GM23248 (cell line): ENCODE measurements at regions not wholly inside any gene's neighbourhood (a gene's known extent, or its start where the extent isn't known, plus 50 kb on each side); places are given as distances from the start of the nearest gene placed in this dataset.

ENCODE experiments used
- DNase-seq: peaks from one replicate; pipeline ENCODE4 v3.0.0-alpha.2; 2015
- H2AFZ ChIP-seq: fragments of 200-600 bp; sonication (generic); 2 replicates; pipeline ENCODE4 v1.6.1; 2016; ENCODE audit warnings: antibody characterized with exemption
- H3F3A ChIP-seq: fragments of 200-600 bp; sonication (generic); 2 replicates; pipeline ENCODE4 v1.6.1; 2016; ENCODE audit warnings: mild to moderate bottlenecking, antibody characterized with exemption, mixed run types; ENCODE audit not compliant: insufficient read depth
- H3K27ac ChIP-seq: fragments of 200-600 bp; sonication (generic); 2 replicates; pipeline ENCODE4 v1.5.1; 2016; ENCODE audit warnings: mild to moderate bottlenecking
- H3K27me3 ChIP-seq: fragments of 200-600 bp; sonication (generic); replicated peaks from 2 replicates; pipeline ENCODE4 v1.6.1; 2016; ENCODE audit warnings: mild to moderate bottlenecking; ENCODE audit not compliant: insufficient read depth
- H3K36me3 ChIP-seq: fragments of 200-600 bp; sonication (generic); 2 replicates; pipeline ENCODE4 v1.6.1; 2016; ENCODE audit warnings: low read depth, mild to moderate bottlenecking
- H3K4me1 ChIP-seq: fragments of 200-600 bp; sonication (generic); 2 replicates; pipeline ENCODE4 v1.6.1; 2016; ENCODE audit warnings: mild to moderate bottlenecking; ENCODE audit not compliant: insufficient read depth
- H3K4me2 ChIP-seq: fragments of 200-600 bp; sonication (generic); one replicate; pipeline ENCODE4 v1.6.1; 2016; ENCODE audit warnings: mild to moderate bottlenecking; ENCODE audit not compliant: unreplicated experiment
- H3K4me3 ChIP-seq: fragments of 200-600 bp; sonication (generic); 2 replicates; pipeline ENCODE4 v1.5.1; 2016; ENCODE audit warnings: mild to moderate bottlenecking
- H3K79me2 ChIP-seq: fragments of 200-600 bp; sonication (generic); 2 replicates; pipeline ENCODE4 v1.6.1; 2016; ENCODE audit warnings: mild to moderate bottlenecking; ENCODE audit not compliant: insufficient read depth
- H3K9ac ChIP-seq: fragments of 200-600 bp; sonication (generic); 2 replicates; pipeline ENCODE4 v1.6.1; 2016; ENCODE audit warnings: mild to moderate bottlenecking
- H3K9me2 ChIP-seq: fragments of 200-600 bp; sonication (generic); 2 replicates; pipeline ENCODE4 v1.6.1; 2016; ENCODE audit warnings: mixed run types, mild to moderate bottlenecking, moderate library complexity; ENCODE audit not compliant: insufficient read depth
- H3K9me3 ChIP-seq: fragments of 200-600 bp; sonication (generic); one replicate; pipeline ENCODE4 v1.6.1; 2017; ENCODE audit warnings: low read depth
- H4K20me1 ChIP-seq: fragments of 200-600 bp; sonication (generic); 2 replicates; pipeline ENCODE4 v1.6.0; 2016; ENCODE audit not compliant: insufficient read depth
- EZH2 ChIP-seq: fragments of 200-600 bp; sonication (generic); IDR thresholded peaks from 2 replicates; pipeline ENCODE4 v1.6.1; 2018; ENCODE audit warnings: antibody characterized with exemption, mild to moderate bottlenecking; ENCODE audit not compliant: insufficient read depth, poor library complexity, severe bottlenecking
- EZH2phosphoT487 ChIP-seq: fragments of 200-600 bp; sonication (generic); IDR thresholded peaks from 2 replicates; pipeline ENCODE4 v1.6.1; 2018; ENCODE audit warnings: antibody characterized with exemption, moderate library complexity, mild to moderate bottlenecking, low read depth; ENCODE audit not compliant: insufficient read depth
- WGBS, 2 experiments: methylation state at CpG; one replicate each; pipeline ENCODE4 v1.1.6; 2015 to 2017; ENCODE audit warnings: low lambda C conversion rate in 2 of 2, low coverage in 1 of 2; ENCODE audit errors: missing lambda C conversion rate in 2 of 2; 5-methylcytosine and 5-hydroxymethylcytosine counted together
- in situ Hi-C: fragments of 300-500 bp; cut with MboI; formaldehyde crosslinking; loops from 2 replicates; pipeline ENCODE4 v1.15.0; 2020

GRCh38 chr2:234797566-234798250, 154.1 kb upstream of the SH3BP4 start:
- TF ChIP-seq EZH2phosphoT487 (no peak), EZH2 (no peak)
- DNase-seq: peak; percentile 21
- Histone ChIP-seq H4K20me1 (no peaks in the 10 kb centered on the region), H3K4me2 (no peak overlapping the region), H3K9ac (no peak overlapping the region), H3K4me1 (no peaks in the 10 kb centered on the region), H2AFZ (no peak overlapping the region), H3K9me2 (no peaks in the 10 kb centered on the region), H3K9me3 (no peaks in the 10 kb centered on the region), H3K27me3 (no peaks in the 10 kb centered on the region; the same call in 1 of the 2 replicates), H3K36me3 (no peaks in the 10 kb centered on the region), H3F3A (no peaks in the 10 kb centered on the region), H3K27ac (no peak overlapping the region), H3K4me3 (no peak overlapping the region), H3K79me2 (no peaks in the 10 kb centered on the region)
- 36 to 37% methylated on average over 15 of the region's 15 CpGs for WGBS, 2 experiments
- in situ Hi-C loops: no loop called here

- Histone ChIP-seq H4K20me1 (no peaks in the 10 kb centered on the region), H3K9me3 (no peaks in the 10 kb centered on the region), H3K9me2 (no peaks in the 10 kb centered on the region), H3K4me3 (no peak overlapping the region), H3K79me2 (no peaks in the 10 kb centered on the region), H3K27ac (no peak overlapping the region), H3K4me1 (no peaks in the 10 kb centered on the region), H3K36me3 (no peaks in the 10 kb centered on the region), H3K27me3 (no peaks in the 10 kb centered on the region; the same call in 1 of the 2 replicates), H2AFZ (no peak overlapping the region), H3K4me2 (no peak overlapping the region), H3F3A (no peaks in the 10 kb centered on the region), H3K9ac (no peak overlapping the region)
- DNase-seq: no peak
- WGBS, 2 experiments: 87 to 90% methylated on average over 8 of the region's 8 CpGs
- in situ Hi-C loops: no loop called here
- TF ChIP-seq EZH2phosphoT487 (no peak), EZH2 (no peak)
Measured at GRCh38 chr2:234796045-234796591, 155.7 kb upstream of the SH3BP4 start.

DNA sequence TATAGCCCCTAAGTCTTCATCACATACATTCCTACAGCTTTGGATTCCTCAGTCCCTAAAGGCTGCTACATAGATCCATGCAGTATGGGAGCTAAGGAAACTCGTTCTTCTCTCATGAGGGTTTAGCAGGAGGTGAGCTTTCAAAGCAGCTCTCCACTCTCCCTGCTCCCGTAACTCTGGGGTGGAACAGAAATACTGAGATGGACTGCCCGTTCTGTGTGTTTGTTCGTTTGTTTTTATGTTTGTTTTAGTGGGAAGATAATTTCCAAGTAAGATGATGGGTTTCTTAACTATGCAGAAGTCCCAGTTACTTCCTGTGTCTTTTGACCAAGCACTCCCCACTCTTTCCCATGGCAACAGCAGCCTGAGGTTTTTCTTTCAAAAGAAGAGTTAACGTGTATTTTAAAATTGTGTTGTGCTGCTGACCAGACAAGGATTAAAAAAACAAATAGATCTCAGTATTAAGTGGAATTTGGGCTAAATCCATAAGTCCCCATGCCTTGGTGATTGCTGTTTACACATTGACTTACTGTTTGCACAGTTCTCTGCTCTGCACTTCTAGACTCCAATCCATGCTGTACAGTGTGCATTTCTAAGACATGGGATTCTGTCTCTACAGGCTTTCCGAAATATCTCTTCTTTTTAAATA, 156.4 kb upstream of the SH3BP4 start:
- in situ Hi-C loops: no loop called here
- no peaks in the 10 kb centered on the region for H3K4me1 ChIP-seq
- TF ChIP-seq EZH2phosphoT487 (no peak), EZH2 (no peak)
- no peak overlapping the region for H3K9ac ChIP-seq
- H3F3A ChIP-seq: no peaks in the 10 kb centered on the region
- no peaks in the 10 kb centered on the region for H3K9me2 ChIP-seq
- H3K36me3 ChIP-seq: no peaks in the 10 kb centered on the region
- 71 to 73% methylated on average over 6 of the region's 6 CpGs for WGBS, 2 experiments
- DNase-seq: no peak
- H3K4me2 ChIP-seq: no peak overlapping the region
- H3K79me2 ChIP-seq: no peaks in the 10 kb centered on the region
- H2AFZ ChIP-seq: no peak overlapping the region
- no peak overlapping the region for H3K4me3 ChIP-seq
- no peaks in the 10 kb centered on the region for H4K20me1 ChIP-seq
- H3K27ac ChIP-seq: no peak overlapping the region
- no peaks in the 10 kb centered on the region for H3K9me3 ChIP-seq
- H3K27me3 ChIP-seq: no peaks in the 10 kb centered on the region; the same call in 1 of the 2 replicates

DNA sequence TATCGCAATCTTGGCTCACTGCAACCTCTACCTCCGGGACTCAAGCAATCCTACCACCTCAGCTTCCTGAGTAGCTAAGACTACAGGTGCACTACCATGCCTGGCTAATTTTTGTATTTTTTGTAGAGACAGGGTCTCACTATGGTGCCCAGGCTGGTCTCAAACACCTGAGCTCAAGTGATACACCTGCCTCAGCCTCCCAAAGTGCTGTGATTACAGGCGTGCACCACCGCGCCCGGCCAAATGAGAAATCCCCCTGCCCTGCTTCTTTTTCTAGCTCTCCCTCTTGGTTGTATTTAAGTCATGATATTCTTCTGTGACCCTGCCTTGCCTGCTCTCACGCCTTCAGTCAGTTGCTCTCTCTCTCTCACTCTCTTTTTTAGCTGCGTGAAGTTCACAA, 157.0 kb upstream of the SH3BP4 start:
- H3K9me2 ChIP-seq: no peaks in the 10 kb centered on the region
- H3F3A ChIP-seq: no peaks in the 10 kb centered on the region
- H3K27ac ChIP-seq: no peak overlapping the region
- in situ Hi-C loops: no loop called here
- no peak for DNase-seq
- no peak for TF ChIP-seq EZH2
- no peak for TF ChIP-seq EZH2phosphoT487
- no peak overlapping the region for H2AFZ ChIP-seq
- no peak overlapping the region for H3K9ac ChIP-seq
- no peaks in the 10 kb centered on the region for H3K79me2 ChIP-seq
- H3K4me2 ChIP-seq: no peak overlapping the region
- no peaks in the 10 kb centered on the region for H3K9me3 ChIP-seq
- H3K36me3 ChIP-seq: no peaks in the 10 kb centered on the region
- H3K27me3 ChIP-seq: no peaks in the 10 kb centered on the region; the same call in 1 of the 2 replicates
- no peaks in the 10 kb centered on the region for H4K20me1 ChIP-seq
- WGBS, 2 experiments: 89 to 95% methylated on average over 8 of the region's 8 CpGs
- no peak overlapping the region for H3K4me3 ChIP-seq
- no peaks in the 10 kb centered on the region for H3K4me1 ChIP-seq
